ELR (cell line): ENCODE measurements at regions not wholly inside any gene's neighbourhood (a gene's known extent, or its start where the extent isn't known, plus 50 kb on each side); places are given as distances from the start of the nearest gene placed in this dataset.

ENCODE experiments used
- DNase-seq: peaks from one replicate; pipeline ENCODE4 v3.0.0-alpha.2; 2015; ENCODE audit warnings: low read depth

DNA sequence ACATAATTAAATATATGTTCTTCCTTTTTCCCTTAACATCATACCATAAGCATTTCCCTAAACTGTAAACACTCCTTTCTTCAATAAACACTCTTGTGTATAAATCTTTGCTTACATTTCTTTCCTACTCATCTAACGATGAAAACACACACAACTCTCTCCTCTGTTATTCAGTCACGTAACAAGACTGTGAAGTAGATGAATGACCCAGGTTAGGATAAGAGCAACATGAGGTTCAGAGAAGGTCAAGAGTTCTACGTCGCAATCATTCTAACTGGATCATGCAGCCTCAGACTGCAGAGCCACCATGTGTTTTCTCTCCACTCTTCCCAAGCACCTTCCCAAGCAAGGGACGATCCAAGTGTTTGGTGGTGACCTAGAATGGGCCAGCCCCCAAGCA is 70.5 kb upstream of the SPTLC1 start:
- DNase-seq = no peak

- no peak for DNase-seq
These were observed 69.9 kb upstream of the SPTLC1 start for GRCh38 chr9:92185096-92185495.

DNA sequence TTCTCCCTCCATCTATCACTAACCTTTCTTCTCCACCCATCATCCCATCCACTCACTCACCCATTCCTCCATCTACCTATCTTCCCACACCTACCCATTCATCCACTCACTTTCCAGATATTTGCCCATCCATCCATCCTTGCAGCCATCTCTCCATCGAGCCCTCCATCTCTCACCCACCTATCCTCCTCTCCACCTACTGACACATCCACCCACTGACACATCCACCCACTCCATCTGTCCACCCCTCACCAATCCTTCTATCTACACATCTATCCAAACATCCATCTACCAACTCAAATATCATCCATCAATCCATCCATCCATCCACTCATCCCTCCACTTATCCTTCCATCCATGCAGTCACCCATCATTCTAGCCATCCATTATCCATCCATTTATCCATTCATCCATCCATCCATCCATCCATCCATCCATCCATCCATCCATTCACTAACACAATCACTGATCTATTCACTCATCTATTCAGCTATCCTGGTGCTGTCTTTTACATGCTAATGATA is 68.9 kb upstream of the SPTLC1 start:
- DNase-seq = no peak

DNA sequence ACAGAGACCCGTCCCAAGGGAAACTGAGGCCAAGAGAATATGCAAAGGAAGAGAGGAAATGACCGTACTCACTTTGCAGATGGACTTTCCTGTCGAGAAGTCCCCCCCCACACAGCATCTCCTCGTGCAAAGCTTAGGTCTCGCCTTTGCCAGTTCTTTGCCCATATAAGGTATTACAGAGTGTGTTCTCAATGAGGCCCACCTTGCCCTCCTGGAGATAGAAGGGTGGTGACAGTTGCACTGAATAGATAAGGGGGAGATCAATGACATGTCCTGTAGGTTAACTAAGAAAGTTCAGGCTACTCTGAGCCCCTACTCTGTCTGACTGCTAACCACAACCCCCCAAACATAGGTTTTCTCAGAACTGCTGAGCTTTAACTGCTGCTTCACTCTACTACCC is 68.2 kb upstream of the SPTLC1 start:
- DNase-seq = no peak

GRCh38 chr9:92181296-92181695 is 66.1 kb upstream of the SPTLC1 start:
- DNase-seq = no peak

- DNase-seq = peak; percentile 82
These were observed 65.5 kb upstream of the SPTLC1 start for GRCh38 chr9:92180669-92181181.

DNA sequence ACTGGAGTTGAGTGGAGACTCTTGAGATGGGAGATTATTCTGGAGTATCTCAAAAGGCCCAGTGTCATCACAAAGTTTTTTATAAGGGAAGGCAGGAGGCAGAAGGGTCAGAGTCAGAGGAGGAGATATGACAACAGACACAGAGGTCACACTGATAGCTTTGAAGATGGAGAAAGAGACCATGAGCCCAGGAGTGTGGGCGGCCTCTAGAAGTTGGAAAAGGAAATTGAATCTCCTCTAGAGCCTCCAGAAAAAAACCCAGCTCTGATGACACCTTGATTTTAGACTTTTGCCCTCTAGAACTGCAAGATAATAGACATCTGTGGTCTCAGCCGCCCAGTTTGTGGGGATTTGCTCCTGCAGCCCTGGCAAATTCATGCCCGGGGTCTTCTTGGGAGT is 64.8 kb upstream of the SPTLC1 start:
- no peak for DNase-seq

- no peak for DNase-seq
These were observed 64.2 kb upstream of the SPTLC1 start for GRCh38 chr9:92179286-92180001.

DNA sequence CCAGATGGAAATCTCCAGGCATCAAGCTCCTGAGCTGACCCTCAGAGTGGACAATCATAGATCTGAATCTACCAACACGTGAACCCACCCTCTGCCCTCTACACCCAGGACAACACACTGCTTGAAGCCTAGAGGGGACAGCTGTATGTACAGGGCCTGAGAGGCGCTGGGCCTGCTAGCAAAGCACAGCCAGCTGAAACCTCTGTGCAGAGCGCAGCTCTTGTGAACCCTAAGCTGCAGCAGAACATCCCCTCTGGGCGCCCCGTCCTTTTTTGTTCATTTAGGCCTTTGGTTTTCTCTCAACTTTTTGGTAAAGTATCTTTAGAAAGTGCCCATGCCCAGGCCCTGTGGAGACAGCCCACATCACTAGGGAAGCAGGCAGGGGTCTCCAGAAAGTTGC is 62.4 kb upstream of the SPTLC1 start:
- DNase-seq = no peak

- no peak for DNase-seq
These were observed 61.6 kb upstream of the SPTLC1 start for GRCh38 chr9:92176800-92177185.

DNA sequence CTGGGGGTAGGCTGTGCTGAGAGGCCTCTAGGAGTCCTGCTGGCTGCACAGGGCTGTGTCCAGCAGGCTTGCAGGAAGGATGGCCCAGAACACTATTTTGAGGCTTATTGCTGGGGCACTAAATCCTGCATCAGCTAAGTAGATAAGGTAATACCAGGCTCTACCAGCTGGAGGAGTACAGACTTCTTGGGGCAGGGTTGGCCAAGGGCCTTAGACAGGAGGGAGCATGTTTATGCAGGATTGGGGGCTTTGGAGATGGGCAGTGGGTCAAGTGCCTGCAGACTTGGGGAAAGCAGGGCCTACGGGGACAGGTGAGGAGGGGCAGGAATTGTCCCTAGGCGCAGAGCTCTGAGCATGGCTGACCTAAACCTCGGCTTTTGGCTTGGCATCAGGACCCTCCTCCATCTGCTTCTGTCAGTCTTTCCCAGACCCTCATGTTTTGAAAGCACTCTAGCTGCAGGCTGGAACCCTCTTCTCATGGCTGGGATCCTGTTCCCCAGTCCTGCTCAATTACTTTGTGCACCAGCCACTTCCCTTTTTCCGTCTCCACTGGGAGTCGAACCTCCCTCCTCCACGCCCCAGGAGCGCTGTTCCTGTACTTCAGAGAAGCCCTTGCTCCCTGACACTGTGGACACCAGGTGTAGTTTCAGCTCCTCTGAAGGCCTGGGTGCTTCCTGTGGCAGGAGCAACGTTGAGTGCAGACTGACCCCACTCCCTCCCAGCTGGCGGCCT is 61.0 kb upstream of the SPTLC1 start:
- DNase-seq = peak; percentile 48

GRCh38 chr9:92175441-92175840 is 60.2 kb upstream of the SPTLC1 start:
- DNase-seq = no peak

DNA sequence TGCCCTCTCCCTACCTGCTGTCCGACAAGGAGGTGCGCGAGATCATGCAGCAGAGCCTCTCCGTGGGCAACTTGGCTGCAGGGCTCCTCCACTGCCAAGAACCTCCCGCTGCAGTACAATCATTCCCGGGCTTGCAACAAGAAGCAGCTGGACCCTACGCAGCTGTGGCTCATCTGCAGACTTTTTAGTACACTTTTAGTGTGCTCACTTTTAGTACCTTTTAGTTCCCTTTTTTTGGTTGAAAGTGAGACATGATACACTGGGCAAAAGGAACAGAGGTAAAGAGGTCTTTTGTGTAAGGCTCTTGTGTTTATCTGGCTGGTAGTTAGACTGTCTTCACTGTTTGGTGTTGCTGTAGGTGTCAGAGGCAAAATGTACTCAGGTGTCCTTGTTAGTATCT is 58.1 kb upstream of the SPTLC1 start:
- DNase-seq = no peak

GRCh38 chr9:92171822-92172221 is 56.6 kb upstream of the SPTLC1 start:
- no peak for DNase-seq

DNA sequence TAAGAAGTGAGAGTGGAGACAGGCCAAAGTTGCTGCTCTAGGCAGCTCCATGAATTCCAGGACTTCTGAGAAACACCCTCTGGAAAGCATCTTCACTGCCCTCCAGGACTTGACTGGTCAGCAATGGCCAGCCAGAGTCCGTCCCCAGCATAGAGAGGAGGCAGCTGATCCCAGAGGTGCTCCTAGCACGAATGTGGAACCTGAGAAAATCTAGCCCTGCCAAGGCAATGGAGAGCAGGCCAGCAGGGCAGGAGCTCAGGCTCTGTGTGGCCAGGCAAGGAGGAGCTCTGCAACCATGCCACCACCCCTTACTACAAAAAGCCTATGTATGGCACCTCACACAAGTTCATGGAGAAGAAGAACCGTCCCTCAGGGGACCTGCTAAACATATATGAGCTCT is 56.1 kb upstream of the SPTLC1 start:
- DNase-seq = no peak

- no peak for DNase-seq
These were observed 55.6 kb upstream of the SPTLC1 start for GRCh38 chr9:92170848-92171247.

DNA sequence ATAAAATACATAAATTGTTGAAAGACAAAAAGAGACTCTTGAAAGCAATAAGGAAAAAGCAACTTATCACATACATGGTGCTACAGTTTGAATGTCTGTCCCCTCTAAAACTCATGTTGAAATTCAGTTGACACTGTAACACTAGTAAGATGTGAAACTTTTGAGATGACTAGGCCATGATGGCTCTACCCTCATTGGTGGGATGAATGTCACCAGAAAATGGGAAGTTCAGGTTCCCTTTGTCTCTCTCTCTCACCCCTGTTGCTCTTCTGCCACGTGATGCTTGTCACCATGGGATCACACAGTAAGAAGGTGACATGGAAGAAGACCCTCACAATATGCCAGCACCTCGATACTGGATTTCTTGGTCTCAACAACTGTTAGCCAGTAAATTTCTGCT is 50.3 kb upstream of the SPTLC1 start:
- no peak for DNase-seq
